Neural progenitor cell (in vitro differentiated cells): ENCODE measurements at regions not wholly inside any gene's neighbourhood (a gene's known extent, or its start where the extent isn't known, plus 50 kb on each side); places are given as distances from the start of the nearest gene placed in this dataset.

Experiments
- DNase-seq: peaks from one replicate; pipeline ENCODE4 v3.0.0-alpha.2; 2016; ENCODE audit warnings: low spot score
- H2AFZ ChIP-seq: fragments of 200-600 bp; sonication (generic); replicated peaks from 2 replicates; pipeline ENCODE4 v1.6.1; 2016; ENCODE audit warnings: antibody characterized with exemption
- H3F3A ChIP-seq: fragments of 200-600 bp; sonication (generic); 2 replicates; pipeline ENCODE4 v1.6.1; 2016; ENCODE audit warnings: antibody characterized with exemption, low read depth
- H3K27ac ChIP-seq: fragments of 200-600 bp; sonication (generic); 2 replicates; pipeline ENCODE4 v1.5.1; 2016; ENCODE audit warnings: mild to moderate bottlenecking
- H3K27me3 ChIP-seq: fragments of 200-600 bp; sonication (generic); 2 replicates; pipeline ENCODE4 v1.6.1; 2016; ENCODE audit warnings: mild to moderate bottlenecking, moderate library complexity
- H3K36me3 ChIP-seq: fragments of 200-600 bp; sonication (generic); 2 replicates; pipeline ENCODE4 v1.5.1; 2016
- H3K4me1 ChIP-seq: fragments of 200-600 bp; sonication (generic); 2 replicates; pipeline ENCODE4 v1.6.1; 2016; ENCODE audit warnings: mixed run types
- H3K4me2 ChIP-seq: fragments of 200-600 bp; sonication (generic); 2 replicates; pipeline ENCODE4 v1.6.1; 2016
- H3K4me3 ChIP-seq: fragments of 200-600 bp; sonication (generic); 2 replicates; pipeline ENCODE4 v1.5.1; 2016
- H3K79me2 ChIP-seq: fragments of 200-600 bp; sonication (generic); 2 replicates; pipeline ENCODE4 v1.6.1; 2016; ENCODE audit warnings: low read depth
- H3K9ac ChIP-seq: fragments of 200-600 bp; sonication (generic); 2 replicates; pipeline ENCODE4 v1.6.1; 2016
- H3K9me3 ChIP-seq: fragments of 200-600 bp; sonication (generic); 2 replicates; pipeline ENCODE4 v1.5.1; 2016; ENCODE audit warnings: low read depth
- H4K20me1 ChIP-seq: fragments of 200-600 bp; sonication (generic); 2 replicates; pipeline ENCODE4 v1.6.1; 2016; ENCODE audit warnings: low read depth
- H3K27ac Mint-ChIP-seq: 3 replicates; pipeline ENCODE4 v1.8.0; 2021; ENCODE audit warnings: mixed read lengths
- H3K27me3 Mint-ChIP-seq: 2 replicates; pipeline ENCODE4 v1.8.0; 2022; ENCODE audit warnings: low read depth, mild to moderate bottlenecking, inconsistent platforms, moderate library complexity, mixed read lengths; ENCODE audit not compliant: insufficient read depth
- H3K36me3 Mint-ChIP-seq: 3 replicates; pipeline ENCODE4 v1.8.0; 2021; ENCODE audit warnings: mixed read lengths
- H3K4me1 Mint-ChIP-seq: 3 replicates; pipeline ENCODE4 v1.8.0; 2021; ENCODE audit warnings: mixed read lengths
- H3K4me3 Mint-ChIP-seq: 3 replicates; pipeline ENCODE4 v1.8.0; 2021; ENCODE audit warnings: mild to moderate bottlenecking, moderate library complexity, mixed read lengths
- H3K9me3 Mint-ChIP-seq: 3 replicates; pipeline ENCODE4 v1.8.0; 2020; ENCODE audit warnings: mixed read lengths
- EZH2 ChIP-seq: fragments of 200-600 bp; sonication (generic); IDR thresholded peaks from 2 replicates; pipeline ENCODE4 v1.6.1; 2017; ENCODE audit warnings: antibody characterized with exemption, mild to moderate bottlenecking, moderate library complexity
- EZH2phosphoT487 ChIP-seq: fragments of 200-600 bp; sonication (generic); IDR thresholded peaks from 2 replicates; pipeline ENCODE4 v1.6.1; 2017; ENCODE audit warnings: antibody characterized with exemption
- TF ChIP-seq, protein P1 (sequence below): fragments of 200-600 bp; sonication (generic); IDR thresholded peaks from 2 replicates; pipeline ENCODE4 v1.5.1; 2017; ENCODE audit warnings: antibody characterized with exemption, mild to moderate bottlenecking

DNA sequence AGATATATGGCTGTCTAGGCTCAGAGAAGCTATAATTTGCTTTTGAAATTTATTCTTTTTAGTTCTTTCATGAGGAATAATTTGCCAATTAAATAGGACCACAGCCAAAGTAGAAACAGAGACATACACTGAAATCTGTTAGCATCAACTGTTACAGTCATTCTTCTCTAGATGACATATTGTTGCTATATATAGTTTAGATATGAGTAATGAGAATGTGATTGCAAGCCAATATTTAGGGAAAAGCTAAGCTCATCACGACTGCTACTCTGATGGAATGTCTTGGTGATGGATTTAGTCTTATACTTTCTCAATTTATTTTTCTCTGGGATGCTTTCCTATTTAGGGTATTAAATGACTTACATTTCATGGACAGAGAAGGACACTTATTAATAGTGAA, 259.1 kb downstream of the LNPK start:
- DNase-seq, result no peak
- Histone ChIP-seq H3K36me3 (no peaks in the 10 kb centered on the region), H3K4me3 (no peak overlapping the region), H3K27ac (no peak overlapping the region), H3K4me2 (no peak overlapping the region), H3K27me3 (no peaks in the 10 kb centered on the region), H3K4me1 (peaks cover 9% of the 10 kb centered on the region), H4K20me1 (no peaks in the 10 kb centered on the region), H3K9ac (no peak overlapping the region), H3K9me3 (no peaks in the 10 kb centered on the region), H3K79me2 (no peaks in the 10 kb centered on the region), H2AFZ (no peak overlapping the region), H3F3A (no peaks in the 10 kb centered on the region)
- H3K27ac Mint-ChIP-seq, result no peak overlapping the region
- H3K36me3 Mint-ChIP-seq, result no peaks in the 10 kb centered on the region
- H3K27me3 Mint-ChIP-seq, result peaks cover 9% of the 10 kb centered on the region
- peaks cover 2% of the 10 kb centered on the region for H3K4me1 Mint-ChIP-seq
- H3K9me3 Mint-ChIP-seq, result no peaks in the 10 kb centered on the region
- no peak overlapping the region for H3K4me3 Mint-ChIP-seq
- TF ChIP-seq EZH2, result no peak
- TF ChIP-seq, protein P1, sequence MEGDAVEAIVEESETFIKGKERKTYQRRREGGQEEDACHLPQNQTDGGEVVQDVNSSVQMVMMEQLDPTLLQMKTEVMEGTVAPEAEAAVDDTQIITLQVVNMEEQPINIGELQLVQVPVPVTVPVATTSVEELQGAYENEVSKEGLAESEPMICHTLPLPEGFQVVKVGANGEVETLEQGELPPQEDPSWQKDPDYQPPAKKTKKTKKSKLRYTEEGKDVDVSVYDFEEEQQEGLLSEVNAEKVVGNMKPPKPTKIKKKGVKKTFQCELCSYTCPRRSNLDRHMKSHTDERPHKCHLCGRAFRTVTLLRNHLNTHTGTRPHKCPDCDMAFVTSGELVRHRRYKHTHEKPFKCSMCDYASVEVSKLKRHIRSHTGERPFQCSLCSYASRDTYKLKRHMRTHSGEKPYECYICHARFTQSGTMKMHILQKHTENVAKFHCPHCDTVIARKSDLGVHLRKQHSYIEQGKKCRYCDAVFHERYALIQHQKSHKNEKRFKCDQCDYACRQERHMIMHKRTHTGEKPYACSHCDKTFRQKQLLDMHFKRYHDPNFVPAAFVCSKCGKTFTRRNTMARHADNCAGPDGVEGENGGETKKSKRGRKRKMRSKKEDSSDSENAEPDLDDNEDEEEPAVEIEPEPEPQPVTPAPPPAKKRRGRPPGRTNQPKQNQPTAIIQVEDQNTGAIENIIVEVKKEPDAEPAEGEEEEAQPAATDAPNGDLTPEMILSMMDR, result no peak
- no peak for TF ChIP-seq EZH2phosphoT487

DNA sequence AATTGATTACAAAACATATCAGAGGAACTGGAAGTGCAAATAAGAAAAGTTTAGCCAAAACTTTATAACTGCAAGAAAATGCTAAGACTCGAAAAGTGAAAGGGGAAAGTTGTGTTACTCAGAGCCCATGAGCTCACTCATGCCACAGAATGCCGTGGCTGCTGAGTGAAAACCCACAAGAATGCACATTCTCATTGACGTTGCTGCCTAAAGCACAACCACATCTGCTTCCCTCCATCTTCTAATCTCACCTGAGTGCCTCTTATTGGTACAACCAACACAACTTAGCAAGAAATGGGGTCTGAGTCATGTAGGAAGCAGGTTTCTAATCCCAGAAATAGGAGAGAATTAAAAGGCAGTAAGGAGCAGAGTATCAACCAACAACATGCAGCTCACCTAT, 259.7 kb downstream of the LNPK start:
- Histone ChIP-seq H3K4me1 (peaks cover 3% of the 10 kb centered on the region), H2AFZ (no peak overlapping the region), H3K79me2 (no peaks in the 10 kb centered on the region), H3K9ac (no peak overlapping the region), H3K36me3 (no peaks in the 10 kb centered on the region), H3K4me2 (no peak overlapping the region), H3K4me3 (no peak overlapping the region), H4K20me1 (no peaks in the 10 kb centered on the region), H3K9me3 (no peaks in the 10 kb centered on the region), H3K27me3 (no peaks in the 10 kb centered on the region), H3K27ac (no peak overlapping the region), H3F3A (no peaks in the 10 kb centered on the region)
- Mint-ChIP-seq H3K27ac (no peak overlapping the region), H3K9me3 (no peaks in the 10 kb centered on the region), H3K4me1 (peaks cover 2% of the 10 kb centered on the region), H3K36me3 (no peaks in the 10 kb centered on the region), H3K27me3 (peaks cover 9% of the 10 kb centered on the region), H3K4me3 (no peak overlapping the region)
- TF ChIP-seq, protein P1, result no peak
- TF ChIP-seq EZH2phosphoT487, result no peak
- DNase-seq, result no peak

DNA sequence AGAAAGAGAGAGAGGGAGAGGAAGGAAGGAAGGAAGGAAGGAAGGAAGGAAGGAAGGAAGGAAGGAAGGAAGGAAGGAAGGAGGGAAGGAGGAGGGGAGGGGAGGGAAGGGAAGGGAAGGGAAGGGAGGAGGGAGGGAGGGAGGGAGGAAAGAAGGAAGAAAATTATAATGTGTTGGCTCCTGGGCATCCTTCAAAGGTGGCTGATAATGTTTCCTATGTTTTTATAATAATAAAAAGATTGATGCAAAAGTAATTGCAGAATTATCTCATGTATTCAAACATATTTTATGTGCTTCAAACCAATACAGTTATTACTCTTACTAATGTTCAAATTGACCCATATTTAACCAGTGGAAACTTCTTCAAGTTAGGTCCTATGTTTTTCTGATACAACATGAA, 260.9 kb downstream of the LNPK start:
- no peaks in the 10 kb centered on the region for H3K4me1 ChIP-seq
- no peak overlapping the region for H3K4me3 ChIP-seq
- DNase-seq, result no peak
- no peak overlapping the region for H2AFZ ChIP-seq
- no peaks in the 10 kb centered on the region for H4K20me1 ChIP-seq
- H3K79me2 ChIP-seq, result no peaks in the 10 kb centered on the region
- H3K9me3 Mint-ChIP-seq, result no peaks in the 10 kb centered on the region
- no peaks in the 10 kb centered on the region for H3K9me3 ChIP-seq
- no peak overlapping the region for H3K9ac ChIP-seq
- no peaks in the 10 kb centered on the region for H3K36me3 Mint-ChIP-seq
- H3K27ac Mint-ChIP-seq, result no peak overlapping the region
- H3K27me3 ChIP-seq, result no peaks in the 10 kb centered on the region
- no peak overlapping the region for H3K4me3 Mint-ChIP-seq
- no peak overlapping the region for H3K4me2 ChIP-seq
- no peaks in the 10 kb centered on the region for H3K36me3 ChIP-seq
- no peak for TF ChIP-seq EZH2phosphoT487
- TF ChIP-seq EZH2, result no peak
- TF ChIP-seq, protein P1, result no peak
- peaks cover 5% of the 10 kb centered on the region for H3K4me1 Mint-ChIP-seq
- H3F3A ChIP-seq, result no peaks in the 10 kb centered on the region
- no peak overlapping the region for H3K27ac ChIP-seq
- H3K27me3 Mint-ChIP-seq, result peaks cover 4% of the 10 kb centered on the region
